Activated naive CD4-positive, alpha-beta T cell treated with anti-CD3 and anti-CD28 coated beads, Interleukin-2, amount 10 ng/mL, durations not matched to agents 7 days and 5 days (primary cell): ENCODE measurements at regions not wholly inside any gene's neighbourhood (a gene's known extent, or its start where the extent isn't known, plus 50 kb on each side); places are given as distances from the start of the nearest gene placed in this dataset.

Experiments
- CTCF ChIA-PET: fragments of 350-600 bp; sonication (Branson Sonifier 250); formaldehyde crosslinking; loops from one replicate; lab custom pipeline; 2021; ENCODE audit warnings: antibody characterized with exemption; lab: Charles Lee
- DNase-seq: peaks from one replicate; pipeline ENCODE4 v3.0.0-alpha.2; 2020
- H3K27ac Mint-ChIP-seq: one replicate; pipeline ENCODE4 v1.8.0; 2021; ENCODE audit warnings: mild to moderate bottlenecking, moderate library complexity, mixed read lengths
- H3K27me3 Mint-ChIP-seq: one replicate; pipeline ENCODE4 v1.8.0; 2021; ENCODE audit warnings: mild to moderate bottlenecking, mixed read lengths
- H3K36me3 Mint-ChIP-seq: one replicate; pipeline ENCODE4 v1.8.0; 2021; ENCODE audit warnings: mixed read lengths
- H3K4me1 Mint-ChIP-seq: one replicate; pipeline ENCODE4 v1.8.0; 2021; ENCODE audit warnings: mixed read lengths
- H3K4me3 Mint-ChIP-seq: one replicate; pipeline ENCODE4 v1.8.0; 2021; ENCODE audit warnings: mild to moderate bottlenecking, moderate library complexity, mixed read lengths
- H3K9me3 Mint-ChIP-seq: one replicate; pipeline ENCODE4 v1.8.0; 2021; ENCODE audit warnings: mixed read lengths

DNA sequence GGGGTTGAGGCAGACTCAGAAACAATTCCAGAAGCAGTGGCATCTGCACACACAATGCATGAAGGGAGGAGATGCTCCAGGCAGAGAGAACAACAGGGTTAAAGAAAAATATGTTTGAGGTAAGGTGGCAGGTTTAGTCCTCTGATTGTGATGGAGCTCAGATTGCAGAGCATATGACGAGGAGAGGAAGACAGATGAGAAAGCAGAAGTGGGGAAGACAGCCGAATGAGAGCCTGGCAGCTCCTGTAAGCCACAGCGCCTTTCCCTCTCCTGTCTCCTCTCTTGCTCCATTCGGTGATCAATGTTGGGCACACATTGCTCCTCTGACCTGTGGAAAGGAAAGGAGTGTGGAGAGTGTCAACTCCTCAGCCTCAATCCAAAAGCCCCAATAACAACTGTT lies 372.2 kb downstream of the GXYLT1 start:
- H3K4me1 Mint-ChIP-seq: no peaks in the 10 kb centered on the region
- H3K9me3 Mint-ChIP-seq: peaks cover 2% of the 10 kb centered on the region
- H3K27ac Mint-ChIP-seq: no peak overlapping the region
- DNase-seq: no peak
- H3K4me3 Mint-ChIP-seq: no peak overlapping the region
- H3K27me3 Mint-ChIP-seq: no peaks in the 10 kb centered on the region
- H3K36me3 Mint-ChIP-seq: no peaks in the 10 kb centered on the region
- CTCF ChIA-PET: no interaction called here

DNA sequence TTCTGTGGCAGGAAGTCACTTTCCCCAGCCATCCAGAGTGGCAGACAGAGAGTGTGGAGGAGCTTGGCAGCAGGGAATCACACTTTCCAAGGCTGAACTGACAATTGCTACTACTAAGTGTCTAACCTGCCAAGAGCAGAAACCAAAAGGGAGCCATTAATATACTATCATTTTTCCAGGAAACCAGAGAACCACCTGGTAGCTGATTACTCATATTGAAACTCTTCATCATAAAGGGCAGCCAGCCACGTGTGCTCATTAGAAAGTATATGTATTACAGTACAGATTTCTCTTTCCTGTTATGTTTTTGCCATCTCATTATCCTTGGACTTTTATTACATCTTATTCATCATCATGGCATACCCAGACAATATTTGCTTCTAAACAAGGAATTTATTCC lies 374.9 kb downstream of the GXYLT1 start:
- H3K36me3 Mint-ChIP-seq: no peaks in the 10 kb centered on the region
- H3K9me3 Mint-ChIP-seq: peaks cover 2% of the 10 kb centered on the region
- H3K27me3 Mint-ChIP-seq: no peaks in the 10 kb centered on the region
- DNase-seq: no peak
- CTCF ChIA-PET: no interaction called here
- H3K27ac Mint-ChIP-seq: no peak overlapping the region
- H3K4me1 Mint-ChIP-seq: no peaks in the 10 kb centered on the region
- H3K4me3 Mint-ChIP-seq: no peak overlapping the region

DNA sequence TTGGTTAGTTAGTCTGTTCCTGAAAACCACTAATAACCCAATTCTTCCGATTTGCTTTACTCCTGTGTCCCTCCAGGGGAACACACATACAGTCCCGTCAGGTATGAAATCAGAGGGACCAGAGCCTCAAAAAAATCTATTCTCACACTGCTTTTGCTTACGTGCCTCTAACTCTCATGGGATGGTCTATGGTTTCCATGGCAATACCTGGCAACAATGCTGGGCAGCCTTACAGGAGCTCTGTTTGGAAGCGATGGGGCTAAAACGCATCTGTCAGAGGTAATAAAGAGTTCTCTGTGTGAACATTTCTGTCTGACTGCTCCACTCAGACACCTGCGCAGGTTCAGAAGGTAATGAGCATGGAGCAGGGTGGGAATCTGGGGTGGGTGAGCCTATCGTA lies 376.2 kb downstream of the GXYLT1 start:
- H3K27me3 Mint-ChIP-seq: no peaks in the 10 kb centered on the region
- no peaks in the 10 kb centered on the region for H3K36me3 Mint-ChIP-seq
- no peak overlapping the region for H3K4me3 Mint-ChIP-seq
- CTCF ChIA-PET: no interaction called here
- no peak overlapping the region for H3K27ac Mint-ChIP-seq
- H3K4me1 Mint-ChIP-seq: no peaks in the 10 kb centered on the region
- DNase-seq: no peak
- peaks cover 2% of the 10 kb centered on the region for H3K9me3 Mint-ChIP-seq

DNA sequence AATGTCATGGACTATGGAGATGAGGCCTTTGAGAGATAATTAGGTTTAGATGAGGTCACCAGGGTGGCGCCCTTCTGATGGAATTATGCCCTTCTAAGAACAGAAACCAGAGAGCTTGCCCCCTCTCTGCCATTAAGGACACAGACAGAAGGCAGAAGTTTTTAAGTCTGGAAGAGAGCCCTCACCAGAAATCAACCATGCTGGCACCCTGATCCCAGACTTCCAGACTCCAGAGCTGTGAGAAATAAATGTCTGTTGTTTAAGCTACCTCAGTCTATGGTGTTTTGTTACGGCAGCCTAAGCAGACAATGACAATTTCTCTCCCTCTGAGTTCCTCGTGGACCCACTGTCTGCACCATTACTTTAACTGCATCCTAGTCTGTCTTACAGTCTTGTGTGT lies 382.0 kb downstream of the GXYLT1 start:
- no peaks in the 10 kb centered on the region for H3K4me1 Mint-ChIP-seq
- H3K4me3 Mint-ChIP-seq: no peak overlapping the region
- H3K27ac Mint-ChIP-seq: no peak overlapping the region
- no peaks in the 10 kb centered on the region for H3K36me3 Mint-ChIP-seq
- no peak for DNase-seq
- H3K27me3 Mint-ChIP-seq: no peaks in the 10 kb centered on the region
- CTCF ChIA-PET: no interaction called here
- no peaks in the 10 kb centered on the region for H3K9me3 Mint-ChIP-seq

DNA sequence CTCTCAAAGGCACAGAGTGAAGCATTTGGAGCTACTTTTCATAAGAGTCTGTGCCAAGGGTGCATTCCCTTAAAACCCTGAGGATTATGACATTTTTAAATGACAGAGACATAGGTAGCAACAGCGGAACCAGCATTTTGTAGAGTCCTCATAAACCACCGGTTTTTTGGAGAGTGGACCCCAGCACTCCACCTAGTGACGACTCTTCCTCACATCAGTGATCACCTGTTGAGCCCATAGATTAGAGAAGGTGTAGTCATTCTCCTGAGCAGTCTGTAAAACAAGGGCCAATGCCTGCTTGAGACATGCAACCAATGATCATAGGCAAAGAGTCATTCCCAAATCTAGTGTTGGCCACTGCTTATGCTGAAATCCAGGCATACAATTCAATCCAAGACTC lies 399.1 kb downstream of the GXYLT1 start:
- Mint-ChIP-seq H3K27me3 (no peaks in the 10 kb centered on the region), H3K4me1 (no peaks in the 10 kb centered on the region), H3K36me3 (no peaks in the 10 kb centered on the region), H3K9me3 (no peaks in the 10 kb centered on the region), H3K4me3 (no peak overlapping the region), H3K27ac (no peak overlapping the region)
- CTCF ChIA-PET: no interaction called here
- no peak for DNase-seq

DNA sequence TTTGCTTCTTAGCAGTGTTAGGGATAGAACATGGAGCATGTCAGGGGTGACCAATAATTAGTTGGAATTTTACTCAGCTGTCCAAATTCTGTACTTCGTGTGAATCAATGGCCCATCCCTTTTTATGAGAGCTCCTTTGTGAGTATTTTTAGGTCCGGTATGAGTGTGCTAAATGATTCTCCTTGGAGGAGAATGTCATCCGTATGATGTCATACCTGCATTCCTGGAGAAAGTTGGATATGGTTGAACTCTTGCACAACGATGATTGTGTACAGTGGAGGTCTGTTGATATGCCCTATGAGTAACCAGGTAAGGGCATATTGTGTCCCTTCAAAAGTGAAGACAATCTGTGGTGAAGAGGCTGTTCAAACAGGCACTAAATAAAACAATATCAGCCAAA lies 400.8 kb downstream of the GXYLT1 start:
- no peak for DNase-seq

DNA sequence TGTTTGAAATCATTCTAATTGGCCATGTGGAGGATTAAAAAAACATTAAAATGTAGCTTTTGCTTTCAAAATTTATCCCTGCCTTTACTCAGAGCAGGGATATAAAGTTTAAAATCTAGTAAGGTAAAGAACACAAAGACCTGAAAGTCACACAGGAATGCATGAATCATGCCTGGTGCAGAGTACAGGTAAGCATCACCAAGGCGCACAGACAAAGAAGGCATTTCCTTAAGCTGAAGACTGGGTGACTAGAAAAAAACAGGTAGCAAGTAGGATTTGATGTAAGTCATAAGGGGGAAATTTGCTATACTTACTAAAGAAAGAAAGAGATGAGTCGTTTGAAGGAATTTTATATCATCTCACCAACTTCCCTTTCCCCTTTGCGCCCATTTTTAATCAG lies 405.6 kb downstream of the GXYLT1 start:
- Mint-ChIP-seq H3K36me3 (no peaks in the 10 kb centered on the region), H3K4me3 (no peak overlapping the region), H3K27ac (no peak overlapping the region), H3K4me1 (no peaks in the 10 kb centered on the region), H3K9me3 (no peaks in the 10 kb centered on the region), H3K27me3 (no peaks in the 10 kb centered on the region)
- no peak for DNase-seq
- CTCF ChIA-PET: no interaction called here

More for the DNA sequence above, 400.8 kb downstream of the GXYLT1 start:
- no peak overlapping the region for H3K27ac Mint-ChIP-seq
- no peaks in the 10 kb centered on the region for H3K9me3 Mint-ChIP-seq
- H3K36me3 Mint-ChIP-seq: no peaks in the 10 kb centered on the region
- H3K4me3 Mint-ChIP-seq: no peak overlapping the region
- CTCF ChIA-PET: no interaction called here
- no peaks in the 10 kb centered on the region for H3K4me1 Mint-ChIP-seq
- H3K27me3 Mint-ChIP-seq: no peaks in the 10 kb centered on the region

DNA sequence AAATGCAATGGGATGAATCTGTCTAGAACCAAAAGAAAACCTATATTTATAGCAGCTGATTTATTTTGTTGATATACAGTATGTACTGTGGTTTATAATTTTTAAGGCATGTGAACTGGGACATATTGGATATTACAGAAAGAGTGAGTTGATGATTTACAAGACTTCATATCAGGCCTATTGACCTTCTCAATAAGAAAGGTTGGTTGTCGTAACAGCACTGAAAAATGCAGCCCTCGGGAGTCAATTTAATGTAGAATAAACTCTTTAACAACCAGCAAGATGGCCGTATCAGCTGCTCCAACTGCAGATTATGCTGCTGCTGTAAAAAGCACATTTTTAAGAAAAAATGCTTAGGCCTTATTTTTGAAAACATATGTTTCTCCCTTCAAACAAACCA lies 407.3 kb downstream of the GXYLT1 start:
- no peaks in the 10 kb centered on the region for H3K9me3 Mint-ChIP-seq
- no peaks in the 10 kb centered on the region for H3K36me3 Mint-ChIP-seq
- no peaks in the 10 kb centered on the region for H3K4me1 Mint-ChIP-seq
- no peak overlapping the region for H3K27ac Mint-ChIP-seq
- DNase-seq: no peak
- H3K27me3 Mint-ChIP-seq: no peaks in the 10 kb centered on the region
- CTCF ChIA-PET: no interaction called here
- no peak overlapping the region for H3K4me3 Mint-ChIP-seq

DNA sequence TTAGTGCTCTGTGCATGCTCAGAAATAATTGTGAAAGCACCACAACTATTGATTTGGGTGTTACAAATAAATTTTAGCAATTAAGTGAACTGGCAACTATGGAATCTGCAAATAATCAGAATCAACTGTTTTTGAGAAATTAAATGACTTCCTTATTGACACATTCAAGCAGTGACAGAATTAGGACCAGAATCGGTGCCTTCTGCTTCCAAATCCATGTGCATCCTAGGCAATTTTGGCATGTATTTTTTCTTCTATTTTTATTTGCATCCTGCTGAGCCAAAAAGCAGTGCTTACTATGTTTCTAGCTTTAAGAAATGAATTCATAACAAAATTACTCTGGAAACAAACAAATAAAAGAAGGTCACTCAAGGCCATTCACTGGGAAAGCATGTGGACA lies 408.2 kb downstream of the GXYLT1 start:
- H3K36me3 Mint-ChIP-seq: no peaks in the 10 kb centered on the region
- H3K9me3 Mint-ChIP-seq: no peaks in the 10 kb centered on the region
- H3K4me1 Mint-ChIP-seq: no peaks in the 10 kb centered on the region
- no peaks in the 10 kb centered on the region for H3K27me3 Mint-ChIP-seq
- DNase-seq: no peak
- H3K4me3 Mint-ChIP-seq: no peak overlapping the region
- CTCF ChIA-PET: no interaction called here
- no peak overlapping the region for H3K27ac Mint-ChIP-seq

DNA sequence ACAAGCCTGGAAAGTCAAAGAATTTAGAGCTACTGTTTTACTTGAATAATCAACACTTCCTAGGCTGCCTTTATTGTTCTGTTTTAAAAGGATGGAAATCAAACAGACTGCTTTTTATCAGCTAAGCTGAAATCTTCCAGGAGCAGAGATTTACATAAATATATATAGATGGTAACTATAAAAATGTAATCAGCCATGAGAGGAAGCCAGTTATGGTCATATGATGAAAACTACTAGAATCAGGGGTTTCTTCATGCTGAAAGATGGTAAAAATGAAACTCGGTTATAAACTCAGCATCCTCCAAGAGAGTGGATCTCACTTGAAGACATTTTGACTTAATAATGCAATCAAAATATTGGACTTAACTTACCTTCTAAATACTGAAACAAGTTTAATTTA lies 413.0 kb downstream of the GXYLT1 start:
- no peaks in the 10 kb centered on the region for H3K9me3 Mint-ChIP-seq
- no peaks in the 10 kb centered on the region for H3K4me1 Mint-ChIP-seq
- no peak for DNase-seq
- no peak overlapping the region for H3K4me3 Mint-ChIP-seq
- H3K27me3 Mint-ChIP-seq: no peaks in the 10 kb centered on the region
- no peaks in the 10 kb centered on the region for H3K36me3 Mint-ChIP-seq
- no peak overlapping the region for H3K27ac Mint-ChIP-seq
- CTCF ChIA-PET: no interaction called here

DNA sequence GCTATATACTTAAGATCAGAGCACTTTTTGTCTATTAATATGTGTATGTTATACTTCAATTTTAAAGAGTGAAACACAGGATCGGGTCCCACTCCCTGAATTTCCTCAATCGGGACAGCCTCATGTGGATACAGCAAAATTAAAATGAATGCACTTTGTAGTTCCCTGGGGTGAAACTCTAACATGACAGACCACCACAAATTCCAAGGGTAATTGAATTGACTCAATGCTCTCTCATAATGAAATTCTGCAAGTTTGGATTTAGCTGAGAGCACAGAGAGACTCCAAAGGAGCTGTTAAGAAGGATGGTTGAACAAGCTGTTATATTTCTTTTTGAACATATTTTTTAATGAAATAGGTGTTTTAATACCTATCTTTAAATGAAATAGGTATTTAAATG lies 413.6 kb downstream of the GXYLT1 start:
- no peaks in the 10 kb centered on the region for H3K27me3 Mint-ChIP-seq
- H3K9me3 Mint-ChIP-seq: no peaks in the 10 kb centered on the region
- DNase-seq: no peak
- H3K4me3 Mint-ChIP-seq: no peak overlapping the region
- no peaks in the 10 kb centered on the region for H3K4me1 Mint-ChIP-seq
- no peaks in the 10 kb centered on the region for H3K36me3 Mint-ChIP-seq
- no peak overlapping the region for H3K27ac Mint-ChIP-seq
- CTCF ChIA-PET: no interaction called here

DNA sequence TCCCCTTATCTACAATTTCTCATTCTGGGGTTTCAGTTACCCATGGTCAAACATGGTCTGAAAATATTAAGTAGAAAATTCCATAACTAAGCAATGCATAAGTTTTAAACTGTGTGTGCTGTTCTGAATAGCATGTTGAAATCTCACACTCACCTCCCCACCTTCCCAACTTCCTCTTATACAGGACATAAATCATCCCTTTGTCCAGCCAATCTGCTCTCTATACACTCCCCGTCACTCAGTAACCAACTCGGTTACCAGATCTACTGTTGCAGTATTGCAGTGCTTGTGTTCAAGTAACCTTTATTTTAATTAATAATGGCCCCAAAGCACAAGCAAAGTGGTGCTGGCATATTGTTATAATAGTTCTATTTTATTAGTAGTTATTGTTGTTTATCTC lies 420.5 kb downstream of the GXYLT1 start:
- no peak overlapping the region for H3K27ac Mint-ChIP-seq
- CTCF ChIA-PET: no interaction called here
- H3K9me3 Mint-ChIP-seq: no peaks in the 10 kb centered on the region
- no peaks in the 10 kb centered on the region for H3K4me1 Mint-ChIP-seq
- H3K27me3 Mint-ChIP-seq: no peaks in the 10 kb centered on the region
- no peak overlapping the region for H3K4me3 Mint-ChIP-seq
- no peaks in the 10 kb centered on the region for H3K36me3 Mint-ChIP-seq
- no peak for DNase-seq

DNA sequence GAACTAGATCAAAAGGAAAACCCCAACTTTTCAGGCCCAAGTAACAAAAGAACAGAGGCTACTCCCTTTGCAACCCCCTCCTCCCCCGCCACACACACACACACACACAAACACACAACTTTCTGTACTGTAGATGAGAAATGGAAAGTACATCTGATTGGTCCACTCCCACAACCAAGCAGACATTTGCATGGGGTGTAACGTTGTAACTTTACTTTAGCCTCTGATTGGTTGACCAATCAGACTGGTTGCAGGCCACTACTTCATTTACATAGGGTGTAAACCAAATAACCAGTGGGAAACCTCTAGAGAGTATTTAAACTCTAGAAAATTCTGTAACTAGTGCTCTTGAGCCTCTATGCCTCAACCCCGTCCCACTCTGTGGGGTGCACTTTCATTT lies 425.5 kb downstream of the GXYLT1 start:
- DNase-seq: no peak
- H3K27me3 Mint-ChIP-seq: no peaks in the 10 kb centered on the region
- CTCF ChIA-PET: no interaction called here
- no peaks in the 10 kb centered on the region for H3K36me3 Mint-ChIP-seq
- no peaks in the 10 kb centered on the region for H3K9me3 Mint-ChIP-seq
- no peak overlapping the region for H3K4me3 Mint-ChIP-seq
- no peaks in the 10 kb centered on the region for H3K4me1 Mint-ChIP-seq
- no peak overlapping the region for H3K27ac Mint-ChIP-seq

DNA sequence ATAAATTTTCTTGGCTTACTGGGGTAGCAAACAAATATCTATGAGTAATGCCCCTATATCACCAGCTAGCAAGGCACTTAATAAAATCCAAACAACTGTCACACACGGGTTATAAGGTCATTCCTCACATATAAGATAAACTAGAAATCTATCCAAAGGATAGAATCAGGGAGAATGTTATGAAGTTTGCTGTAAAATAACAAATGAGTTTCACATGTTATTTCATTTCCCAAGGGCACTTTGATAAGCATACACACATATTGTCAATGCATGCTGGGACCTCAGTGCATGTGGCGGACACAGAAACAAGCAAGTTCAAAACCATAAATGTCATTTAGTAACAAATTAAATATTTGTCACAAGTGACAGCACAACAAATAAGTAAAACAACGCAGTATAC lies 429.4 kb downstream of the GXYLT1 start:
- H3K4me3 Mint-ChIP-seq: no peak overlapping the region
- H3K27me3 Mint-ChIP-seq: no peaks in the 10 kb centered on the region
- no peaks in the 10 kb centered on the region for H3K4me1 Mint-ChIP-seq
- H3K36me3 Mint-ChIP-seq: no peaks in the 10 kb centered on the region
- CTCF ChIA-PET: no interaction called here
- DNase-seq: no peak
- H3K27ac Mint-ChIP-seq: no peak overlapping the region
- no peaks in the 10 kb centered on the region for H3K9me3 Mint-ChIP-seq

DNA sequence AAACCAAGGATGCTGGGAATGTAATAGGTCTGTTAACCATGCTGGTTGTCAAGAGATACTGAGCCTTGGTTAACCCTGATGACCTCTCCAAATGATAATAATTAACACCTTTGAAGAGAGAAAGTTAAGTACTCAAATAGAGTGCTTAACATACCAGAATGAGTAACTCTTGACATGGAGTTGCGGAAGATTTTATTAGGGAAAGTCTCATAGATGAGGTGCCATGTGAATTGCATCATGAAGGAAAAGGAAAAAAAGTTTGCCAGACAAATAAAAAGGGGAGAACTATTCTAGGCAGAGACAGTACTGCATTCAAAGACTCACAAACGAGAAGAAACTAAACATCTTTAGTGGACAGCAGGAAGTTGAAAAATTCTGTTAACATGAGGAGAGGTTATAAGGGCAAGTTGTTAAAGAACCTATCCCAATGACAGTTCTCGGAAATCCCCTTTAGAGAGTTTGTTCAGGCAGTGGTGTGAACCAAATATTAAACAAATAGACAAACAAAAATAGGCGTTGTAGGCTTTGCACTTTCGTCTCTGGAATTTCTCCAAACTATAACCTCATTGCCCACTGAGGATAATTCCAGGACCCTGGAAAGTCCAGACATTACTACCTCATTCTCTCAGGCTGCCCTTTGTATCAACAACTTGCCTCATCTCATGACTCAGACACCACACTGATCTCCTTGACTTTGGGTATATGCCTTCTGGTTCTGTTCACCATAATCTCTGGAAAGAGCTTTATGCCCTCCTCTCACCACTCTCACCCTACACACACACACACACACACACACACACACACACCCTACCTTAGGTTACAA lies 435.0 kb downstream of the GXYLT1 start:
- no peak for DNase-seq
- Mint-ChIP-seq H3K9me3 (no peaks in the 10 kb centered on the region), H3K27me3 (no peaks in the 10 kb centered on the region), H3K27ac (no peak overlapping the region), H3K36me3 (no peaks in the 10 kb centered on the region), H3K4me3 (no peak overlapping the region), H3K4me1 (no peaks in the 10 kb centered on the region)
- CTCF ChIA-PET: no interaction called here

DNA sequence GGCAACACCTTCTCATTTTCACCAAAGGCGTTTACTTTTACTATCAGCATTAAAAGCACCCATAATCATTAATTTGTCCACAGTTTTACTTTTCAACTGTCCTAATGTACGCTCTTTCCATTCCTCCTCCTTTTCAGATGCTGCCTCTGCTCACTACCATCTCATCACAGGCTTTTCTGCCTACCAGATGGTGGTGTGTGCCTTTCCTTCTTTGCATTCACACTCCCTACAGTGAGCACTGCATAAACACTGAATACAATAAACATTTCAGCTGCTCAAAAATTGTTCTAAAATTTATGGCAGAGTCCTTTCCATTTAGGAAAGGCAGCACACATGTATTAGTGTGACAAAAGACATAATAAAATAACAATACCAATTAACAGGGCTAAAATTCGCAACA lies 435.7 kb downstream of the GXYLT1 start:
- Mint-ChIP-seq H3K4me1 (no peaks in the 10 kb centered on the region), H3K27me3 (no peaks in the 10 kb centered on the region), H3K27ac (no peak overlapping the region), H3K36me3 (no peaks in the 10 kb centered on the region), H3K9me3 (no peaks in the 10 kb centered on the region), H3K4me3 (no peak overlapping the region)
- CTCF ChIA-PET: no interaction called here
- DNase-seq: no peak
